ENCODE measurements at regions not wholly inside any gene's neighbourhood (a gene's known extent, or its start where the extent isn't known, plus 50 kb on each side); places are given as distances from the start of the nearest gene placed in this dataset.

DNA sequence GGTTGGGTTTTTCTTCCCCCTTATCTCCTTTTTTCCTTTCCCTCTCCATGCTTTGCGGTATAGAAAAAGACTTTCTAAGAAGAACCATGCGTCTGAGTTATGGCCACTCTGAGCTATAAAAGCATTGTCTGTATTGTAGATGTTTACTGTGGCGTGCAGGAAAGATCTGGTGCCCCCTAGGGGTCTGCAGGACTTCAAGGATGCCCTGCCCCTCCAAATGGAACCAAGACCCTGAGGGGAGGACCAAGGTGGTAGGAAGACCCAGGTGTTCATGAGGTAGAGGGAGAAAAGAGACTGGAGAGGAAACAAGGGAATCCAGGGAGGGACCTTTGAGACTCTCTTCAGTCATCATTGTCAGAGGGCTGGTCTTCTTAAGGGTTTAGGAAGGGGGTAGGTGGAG lies 68.8 kb downstream of the CYP26A1 start:
- H3K4me1 ChIP-seq (ENCODE audit: control insufficient read depth in 1 of 2, insufficient read depth in 2 of 2, low read depth in 1 of 2, low read length in 1 of 2): no peaks in the 10 kb centered on the region
- H3F3A ChIP-seq (replicated peaks; ENCODE audit: insufficient read depth): no peaks in the 10 kb centered on the region
- no peak for DNase-seq
- no peaks in the 10 kb centered on the region for H3K9me2 ChIP-seq
- H2AFZ ChIP-seq (ENCODE audit: low read depth): no peak overlapping the region
- no peaks in the 10 kb centered on the region for H3K36me3 ChIP-seq (replicated peaks in 1 of 2; ENCODE audit: control insufficient read depth in 1 of 2, insufficient read depth in 2 of 2, low read length in 1 of 2)
- ChIA-PET CTCF (interaction anchor here (1.8 kb wide), 1 partner anchor 26 kb away, joined by 6 read pairs; no protein-coding TSS in a partner anchor), POLR2A (no interaction called here)
- H4K20me1 ChIP-seq (ENCODE audit: insufficient read depth): no peaks in the 10 kb centered on the region
- TF ChIP-seq, protein P1, sequence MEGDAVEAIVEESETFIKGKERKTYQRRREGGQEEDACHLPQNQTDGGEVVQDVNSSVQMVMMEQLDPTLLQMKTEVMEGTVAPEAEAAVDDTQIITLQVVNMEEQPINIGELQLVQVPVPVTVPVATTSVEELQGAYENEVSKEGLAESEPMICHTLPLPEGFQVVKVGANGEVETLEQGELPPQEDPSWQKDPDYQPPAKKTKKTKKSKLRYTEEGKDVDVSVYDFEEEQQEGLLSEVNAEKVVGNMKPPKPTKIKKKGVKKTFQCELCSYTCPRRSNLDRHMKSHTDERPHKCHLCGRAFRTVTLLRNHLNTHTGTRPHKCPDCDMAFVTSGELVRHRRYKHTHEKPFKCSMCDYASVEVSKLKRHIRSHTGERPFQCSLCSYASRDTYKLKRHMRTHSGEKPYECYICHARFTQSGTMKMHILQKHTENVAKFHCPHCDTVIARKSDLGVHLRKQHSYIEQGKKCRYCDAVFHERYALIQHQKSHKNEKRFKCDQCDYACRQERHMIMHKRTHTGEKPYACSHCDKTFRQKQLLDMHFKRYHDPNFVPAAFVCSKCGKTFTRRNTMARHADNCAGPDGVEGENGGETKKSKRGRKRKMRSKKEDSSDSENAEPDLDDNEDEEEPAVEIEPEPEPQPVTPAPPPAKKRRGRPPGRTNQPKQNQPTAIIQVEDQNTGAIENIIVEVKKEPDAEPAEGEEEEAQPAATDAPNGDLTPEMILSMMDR (IDR thresholded peaks at IDR 0.05): no peak
- TF ChIP-seq, protein P2, sequence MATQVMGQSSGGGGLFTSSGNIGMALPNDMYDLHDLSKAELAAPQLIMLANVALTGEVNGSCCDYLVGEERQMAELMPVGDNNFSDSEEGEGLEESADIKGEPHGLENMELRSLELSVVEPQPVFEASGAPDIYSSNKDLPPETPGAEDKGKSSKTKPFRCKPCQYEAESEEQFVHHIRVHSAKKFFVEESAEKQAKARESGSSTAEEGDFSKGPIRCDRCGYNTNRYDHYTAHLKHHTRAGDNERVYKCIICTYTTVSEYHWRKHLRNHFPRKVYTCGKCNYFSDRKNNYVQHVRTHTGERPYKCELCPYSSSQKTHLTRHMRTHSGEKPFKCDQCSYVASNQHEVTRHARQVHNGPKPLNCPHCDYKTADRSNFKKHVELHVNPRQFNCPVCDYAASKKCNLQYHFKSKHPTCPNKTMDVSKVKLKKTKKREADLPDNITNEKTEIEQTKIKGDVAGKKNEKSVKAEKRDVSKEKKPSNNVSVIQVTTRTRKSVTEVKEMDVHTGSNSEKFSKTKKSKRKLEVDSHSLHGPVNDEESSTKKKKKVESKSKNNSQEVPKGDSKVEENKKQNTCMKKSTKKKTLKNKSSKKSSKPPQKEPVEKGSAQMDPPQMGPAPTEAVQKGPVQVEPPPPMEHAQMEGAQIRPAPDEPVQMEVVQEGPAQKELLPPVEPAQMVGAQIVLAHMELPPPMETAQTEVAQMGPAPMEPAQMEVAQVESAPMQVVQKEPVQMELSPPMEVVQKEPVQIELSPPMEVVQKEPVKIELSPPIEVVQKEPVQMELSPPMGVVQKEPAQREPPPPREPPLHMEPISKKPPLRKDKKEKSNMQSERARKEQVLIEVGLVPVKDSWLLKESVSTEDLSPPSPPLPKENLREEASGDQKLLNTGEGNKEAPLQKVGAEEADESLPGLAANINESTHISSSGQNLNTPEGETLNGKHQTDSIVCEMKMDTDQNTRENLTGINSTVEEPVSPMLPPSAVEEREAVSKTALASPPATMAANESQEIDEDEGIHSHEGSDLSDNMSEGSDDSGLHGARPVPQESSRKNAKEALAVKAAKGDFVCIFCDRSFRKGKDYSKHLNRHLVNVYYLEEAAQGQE (IDR thresholded peaks at IDR 0.05; ENCODE audit: low read depth, low read length): no peak
- TF ChIP-seq EZH2phosphoT487 (IDR thresholded peaks at IDR 0.05; ENCODE audit: borderline replicate concordance, low read depth) (no peak), TCF12 (IDR thresholded peaks at IDR 0.05) (no peak), ELF1 (IDR thresholded peaks at IDR 0.05) (no peak), EP300 (IDR thresholded peaks at IDR 0.05; ENCODE audit: borderline replicate concordance in 1 of 2, low read depth in 1 of 2, low read length in 1 of 2) (no peak), SMC3 (IDR thresholded peaks at IDR 0.05; ENCODE audit: low read depth, low read length) (no peak), FOSL2 (IDR thresholded peaks at IDR 0.05; ENCODE audit: borderline replicate concordance, low read depth) (no peak), RAD21 (IDR thresholded peaks at IDR 0.05; ENCODE audit: low read length) (no peak), YY1 (IDR thresholded peaks at IDR 0.05; ENCODE audit: low read depth) (no peak), JUND (IDR thresholded peaks at IDR 0.05) (no peak), SIN3A (IDR thresholded peaks at IDR 0.05; ENCODE audit: borderline replicate concordance, low read depth, low read length) (no peak)
- TF ChIP-seq, protein P3, sequence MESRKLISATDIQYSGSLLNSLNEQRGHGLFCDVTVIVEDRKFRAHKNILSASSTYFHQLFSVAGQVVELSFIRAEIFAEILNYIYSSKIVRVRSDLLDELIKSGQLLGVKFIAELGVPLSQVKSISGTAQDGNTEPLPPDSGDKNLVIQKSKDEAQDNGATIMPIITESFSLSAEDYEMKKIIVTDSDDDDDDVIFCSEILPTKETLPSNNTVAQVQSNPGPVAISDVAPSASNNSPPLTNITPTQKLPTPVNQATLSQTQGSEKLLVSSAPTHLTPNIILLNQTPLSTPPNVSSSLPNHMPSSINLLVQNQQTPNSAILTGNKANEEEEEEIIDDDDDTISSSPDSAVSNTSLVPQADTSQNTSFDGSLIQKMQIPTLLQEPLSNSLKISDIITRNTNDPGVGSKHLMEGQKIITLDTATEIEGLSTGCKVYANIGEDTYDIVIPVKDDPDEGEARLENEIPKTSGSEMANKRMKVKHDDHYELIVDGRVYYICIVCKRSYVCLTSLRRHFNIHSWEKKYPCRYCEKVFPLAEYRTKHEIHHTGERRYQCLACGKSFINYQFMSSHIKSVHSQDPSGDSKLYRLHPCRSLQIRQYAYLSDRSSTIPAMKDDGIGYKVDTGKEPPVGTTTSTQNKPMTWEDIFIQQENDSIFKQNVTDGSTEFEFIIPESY (IDR thresholded peaks at IDR 0.05; ENCODE audit: borderline replicate concordance, low read depth): no peak
- 24% methylated on average over 3 of the region's 3 CpGs for WGBS (ENCODE audit: low lambda C conversion rate)
- H3K9ac ChIP-seq: no peak overlapping the region
- no peak overlapping the region for H3K4me2 ChIP-seq
- H3K4me3 ChIP-seq (ENCODE audit: low read depth in 2 of 2, low read length in 1 of 2): no peak overlapping the region
- H3K79me2 ChIP-seq (ENCODE audit: insufficient read depth): no peaks in the 10 kb centered on the region
- no peaks in the 10 kb centered on the region for H3K9me3 ChIP-seq
- H3K27ac ChIP-seq (ENCODE audit: low read depth in 2 of 2, low read length in 1 of 2): no peak overlapping the region
- H3K27me3 ChIP-seq (ENCODE audit: insufficient read depth): peaks cover 7% of the 10 kb centered on the region; the same call in 1 of the 2 replicates
